IMR-90 (cell line): ENCODE measurements at regions not wholly inside any gene's neighbourhood (a gene's known extent, or its start where the extent isn't known, plus 50 kb on each side); places are given as distances from the start of the nearest gene placed in this dataset.

Source experiments
- ATAC-seq: fragments of 200-7000 bp; cut with Tn5 transposase; 2 replicates; pipeline ENCODE4 v1.9.1; 2020; ENCODE audit warnings: low read depth, mild to moderate bottlenecking, moderate library complexity
- BruUV-seq: library from RNA; stranded (reverse); fragments of 400-500 nt; replicated peaks from 2 replicates; lab custom pipeline; 2021; lab: Mats Ljungman, UMichigan
- CTCF ChIA-PET: fragments of 300-600 bp; formaldehyde crosslinking; extraction: SDS; loops from one replicate; lab custom pipeline; 2021; ENCODE audit warnings: antibody characterized with exemption; lab: Yijun Ruan, JAX
- POLR2A ChIA-PET: fragments of 300-600 bp; sonication (Branson Sonifier 250); formaldehyde crosslinking; loops from one replicate; lab custom pipeline; 2022; ENCODE audit warnings: antibody characterized with exemption; ENCODE audit not compliant: unreplicated experiment; lab: Charles Lee
- DNase-seq: peaks from one replicate; pipeline ENCODE4 v3.0.0; 2013
- H2AFZ ChIP-seq: replicated peaks from 2 replicates; pipeline ENCODE3; 2013; ENCODE audit warnings: low read length, mild to moderate bottlenecking; ENCODE audit not compliant: poor library complexity
- H2AK5ac ChIP-seq: 2 replicates; pipeline ENCODE4 v1.6.1; 2013; ENCODE audit warnings: low read depth, low read length, inconsistent platforms
- H2AK9ac ChIP-seq: replicated peaks from 2 replicates; pipeline ENCODE3; 2013; ENCODE audit warnings: mild to moderate bottlenecking, low read depth, low read length, moderate library complexity; ENCODE audit not compliant: poor library complexity
- H2BK120ac ChIP-seq: 2 replicates; pipeline ENCODE4 v1.6.1; 2013; ENCODE audit warnings: low read depth, low read length, inconsistent platforms
- H2BK15ac ChIP-seq: 3 replicates; pipeline ENCODE4 v1.6.1; 2013; ENCODE audit warnings: low read depth, low read length, inconsistent platforms
- H2BK20ac ChIP-seq: 2 replicates; pipeline ENCODE4 v1.6.1; 2013; ENCODE audit warnings: low read depth, mild to moderate bottlenecking, inconsistent platforms, low read length, moderate library complexity
- H2BK5ac ChIP-seq: 2 replicates; pipeline ENCODE4 v1.6.1; 2013; ENCODE audit warnings: mild to moderate bottlenecking, low read depth, low read length, inconsistent platforms; ENCODE audit not compliant: poor library complexity, severe bottlenecking
- H3K14ac ChIP-seq: replicated peaks from 2 replicates; pipeline ENCODE4 v1.6.1; 2013; ENCODE audit warnings: low read depth, low read length, inconsistent platforms
- H3K18ac ChIP-seq: 2 replicates; pipeline ENCODE4 v1.6.1; 2013; ENCODE audit warnings: low read depth, low read length, control low read depth
- H3K23ac ChIP-seq: 2 replicates; pipeline ENCODE4 v1.6.1; 2013; ENCODE audit warnings: low read depth, low read length, inconsistent platforms
- H3K27ac ChIP-seq: 2 replicates; pipeline ENCODE4 v1.5.1; 2013; ENCODE audit warnings: mild to moderate bottlenecking, control low read depth, low read length; ENCODE audit not compliant: insufficient read depth
- H3K27me3 ChIP-seq: 2 replicates; pipeline ENCODE4 v1.6.1; 2013; ENCODE audit warnings: low read length; ENCODE audit not compliant: control insufficient read depth, insufficient read depth
- H3K36me3 ChIP-seq: 2 replicates; pipeline ENCODE4 v1.6.1; 2013; ENCODE audit warnings: low read length, mixed read lengths; ENCODE audit not compliant: control insufficient read depth, insufficient read depth
- H3K4ac ChIP-seq: 2 replicates; pipeline ENCODE4 v1.6.1; 2013; ENCODE audit warnings: low read depth, low read length, inconsistent platforms
- H3K4me1 ChIP-seq: 2 replicates; pipeline ENCODE4 v1.6.1; 2013; ENCODE audit warnings: low read length, mixed read lengths; ENCODE audit not compliant: control insufficient read depth, insufficient read depth
- H3K4me2 ChIP-seq: 2 replicates; pipeline ENCODE4 v1.6.1; 2013; ENCODE audit warnings: low read depth, mild to moderate bottlenecking, control low read depth, low read length, moderate library complexity
- H3K4me3 ChIP-seq: 2 replicates; pipeline ENCODE4 v1.5.1; 2013; ENCODE audit warnings: low read depth, mild to moderate bottlenecking, control low read depth, low read length, moderate library complexity; ENCODE audit not compliant: insufficient read depth
- H3K56ac ChIP-seq: 2 replicates; pipeline ENCODE4 v1.6.1; 2013; ENCODE audit warnings: low read length, inconsistent platforms; ENCODE audit not compliant: insufficient read depth; ENCODE audit errors: extremely low read depth
- H3K79me1 ChIP-seq, 2 experiments: 2 replicates each; pipeline ENCODE4 v1.6.1; 2013; ENCODE audit warnings: low read length in 2 of 2, inconsistent platforms in 1 of 2, low read depth in 1 of 2
- H3K9ac ChIP-seq: 2 replicates; pipeline ENCODE4 v1.6.1; 2013; ENCODE audit warnings: low read depth, low read length, control low read depth
- H3K9me1 ChIP-seq: 2 replicates; pipeline ENCODE4 v1.6.1; 2013; ENCODE audit warnings: low read length, inconsistent platforms; ENCODE audit not compliant: insufficient read depth
- H3K9me3 ChIP-seq: 2 replicates; pipeline ENCODE4 v1.6.1; 2013; ENCODE audit warnings: low read length; ENCODE audit not compliant: control insufficient read depth, insufficient read depth
- H4K20me1 ChIP-seq: 2 replicates; pipeline ENCODE4 v1.6.1; 2013; ENCODE audit warnings: low read length, inconsistent platforms; ENCODE audit not compliant: insufficient read depth
- H4K5ac ChIP-seq: 2 replicates; pipeline ENCODE4 v1.6.1; 2013; ENCODE audit warnings: mild to moderate bottlenecking, low read depth, low read length, control low read depth
- H4K8ac ChIP-seq, 2 experiments: 2 replicates each; pipeline ENCODE4 v1.6.1; 2013; ENCODE audit warnings: low read depth in 2 of 2, low read length in 2 of 2, control low read depth in 1 of 2, inconsistent platforms in 1 of 2
- H4K91ac ChIP-seq: 2 replicates; pipeline ENCODE4 v1.6.1; 2013; ENCODE audit warnings: low read depth, low read length, inconsistent platforms; ENCODE audit not compliant: insufficient read depth
- BHLHE40 ChIP-seq: fragments of 150-350 bp; IDR thresholded peaks from 2 replicates; pipeline ENCODE4 v1.6.1; 2016; ENCODE audit warnings: mild to moderate bottlenecking, low read depth, low read length
- CHD1 ChIP-seq: IDR thresholded peaks from 2 replicates; pipeline ENCODE4 v1.6.1; 2012; ENCODE audit warnings: low read depth, low read length, improper control_type of control experiment
- CTCF ChIP-seq: conservative IDR thresholded peaks from 2 replicates; pipeline ENCODE4 v1.5.1; 2012; ENCODE audit warnings: mild to moderate bottlenecking, low read depth, low read length, improper control_type of control experiment
- ELK1 ChIP-seq: fragments of 150-350 bp; IDR thresholded peaks from 2 replicates; pipeline ENCODE4 v1.6.1; 2016; ENCODE audit warnings: low read depth, mild to moderate bottlenecking, low read length, moderate library complexity, borderline replicate concordance
- FOS ChIP-seq: fragments of 150-350 bp; IDR thresholded peaks from 2 replicates; pipeline ENCODE4 v1.6.1; 2016; ENCODE audit warnings: low read depth, low read length
- MAFK ChIP-seq: IDR thresholded peaks from 2 replicates; pipeline ENCODE4 v1.6.1; 2012; ENCODE audit warnings: low read depth, low read length, improper control_type of control experiment
- MAZ ChIP-seq: IDR thresholded peaks from 2 replicates; pipeline ENCODE4 v1.6.1; 2012; ENCODE audit warnings: low read depth, mild to moderate bottlenecking, low read length, improper control_type of control experiment, moderate library complexity, borderline replicate concordance
- MXI1 ChIP-seq: IDR thresholded peaks from 2 replicates; pipeline ENCODE4 v1.6.1; 2012; ENCODE audit warnings: low read depth, mild to moderate bottlenecking, low read length, moderate library complexity, borderline replicate concordance
- NFE2L2 ChIP-seq: fragments of 150-350 bp; IDR thresholded peaks from 2 replicates; pipeline ENCODE4 v1.6.1; 2016; ENCODE audit warnings: low read depth, mild to moderate bottlenecking, low read length
- POLR2A ChIP-seq: IDR thresholded peaks from 2 replicates; pipeline ENCODE4 v1.6.1; 2012; ENCODE audit warnings: mild to moderate bottlenecking, low read depth, low read length
- RCOR1 ChIP-seq: IDR thresholded peaks from 2 replicates; pipeline ENCODE4 v1.6.1; 2012; ENCODE audit warnings: mild to moderate bottlenecking, low read length, improper control_type of control experiment; ENCODE audit not compliant: insufficient replicate concordance
- RFX5 ChIP-seq: IDR thresholded peaks from 2 replicates; pipeline ENCODE4 v1.8.0; 2012; ENCODE audit warnings: low read depth, mild to moderate bottlenecking, low read length, moderate library complexity
- SMC3 ChIP-seq: fragments of 150-350 bp; IDR thresholded peaks from 2 replicates; pipeline ENCODE4 v1.6.1; 2016; ENCODE audit warnings: low read depth, mild to moderate bottlenecking, antibody characterized with exemption, low read length, moderate library complexity
- WGBS, 2 experiments: methylation state at CpG; one replicate each; pipeline versions ENCODE4 v1.1.5 to v1.1.7; 2013; ENCODE audit warnings: missing lambda C conversion rate in 2 of 2; ENCODE audit not compliant: insufficient read length in 1 of 2; ENCODE audit errors: extremely low coverage in 2 of 2; 5-methylcytosine and 5-hydroxymethylcytosine counted together
- dilution Hi-C: fragments of 300-500 bp; cut with HindIII; formaldehyde crosslinking; loops from one replicate; pipeline ENCODE4 v1.14.3; 2018; ENCODE audit warnings: low sequenced_read_pairs; ENCODE audit not compliant: unreplicated experiment
- in situ Hi-C: fragments of 300-500 bp; cut with MboI; formaldehyde crosslinking; loops from 3 replicates; pipeline ENCODE4 v1.14.3; 2019; ENCODE audit warnings: low sequenced_read_pairs, inconsistent platforms, mixed read lengths
- intact Hi-C: fragments of 100-400 bp; cut with micrococcal nuclease; formaldehyde crosslinking; loops from 2 replicates; pipeline ENCODE4 v1.10.0; 2022
- TF ChIP-seq, protein P1 (sequence below): fragments of 150-350 bp; IDR thresholded peaks from 2 replicates; pipeline ENCODE4 v1.6.1; 2017; ENCODE audit warnings: mild to moderate bottlenecking, antibody characterized with exemption, low read length, low read depth

DNA sequence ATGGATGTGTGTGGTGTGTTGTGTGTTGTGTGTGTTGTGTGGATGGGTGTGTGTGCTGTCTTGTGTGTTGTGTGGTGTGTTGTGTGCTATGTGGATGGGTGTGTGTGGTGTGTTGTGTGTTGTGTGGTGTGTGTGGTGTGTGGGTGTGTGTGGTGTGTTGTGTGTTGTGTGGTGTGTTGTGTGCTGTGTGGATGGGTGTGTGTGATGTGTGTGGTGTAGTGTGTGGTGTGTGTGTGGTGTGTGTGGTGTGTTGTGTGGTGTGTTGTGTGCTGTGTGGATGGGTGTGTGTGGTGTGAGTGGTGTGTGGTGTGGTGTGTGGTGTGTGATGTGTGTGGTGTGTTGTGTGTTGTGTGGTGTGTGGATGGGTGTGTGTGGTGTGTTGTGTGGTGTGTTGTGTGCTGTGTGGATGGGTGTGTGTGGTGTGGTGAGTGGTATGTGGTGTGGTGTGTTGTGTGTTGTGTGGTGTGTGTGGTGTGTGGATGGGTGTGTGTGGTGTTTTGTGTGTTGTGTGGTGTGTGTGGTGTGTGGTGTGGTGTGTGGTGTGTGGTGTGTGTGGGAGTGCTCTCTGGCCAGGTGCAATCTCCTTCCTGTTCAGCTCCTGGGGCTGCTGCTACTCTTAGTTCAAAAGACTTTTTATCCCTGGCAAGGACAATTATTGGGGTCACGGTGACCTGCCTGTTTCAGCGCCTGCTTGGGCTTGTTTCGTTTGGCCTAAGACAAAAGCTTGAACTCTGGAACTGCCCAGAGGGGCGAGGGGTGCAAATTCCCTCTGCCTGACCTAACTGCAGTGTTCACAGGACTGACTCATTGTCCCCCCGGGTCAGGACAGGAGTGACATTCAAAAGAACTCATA, 101.1 kb downstream of the UBIAD1 start:
- Histone ChIP-seq H3K4me2 (no peak overlapping the region), H2AFZ (no peak overlapping the region), H3K9me1 (0 out of 2 replicates have a peak, but pooled peaks cover 7% of the 10 kb centered on the region), H3K36me3 (no peaks in the 10 kb centered on the region), H3K18ac (no peak overlapping the region), H2BK120ac (no peak overlapping the region), H3K4ac (no peak overlapping the region), H2BK20ac (no peak overlapping the region), H3K79me1 (no peaks in the 10 kb centered on the region), H2BK15ac (no peak overlapping the region), H2AK9ac (no peak overlapping the region), H4K20me1 (peaks cover 4% of the 10 kb centered on the region; the same call in 1 of the 2 replicates), H3K56ac (no peak overlapping the region), H2BK5ac (peak overlapping the region; percentile 93), H3K9ac (no peak overlapping the region), H3K27ac (no peak overlapping the region), H4K8ac (no peak overlapping the region), H4K91ac (no peak overlapping the region), H3K4me3 (no peak overlapping the region), H3K4me1 (no peaks in the 10 kb centered on the region), H3K14ac (no peak overlapping the region), H3K27me3 (peaks cover 3% of the 10 kb centered on the region; the same call in 1 of the 2 replicates), H3K23ac (no peak overlapping the region), H2AK5ac (no peak overlapping the region; the same call in 1 of the 2 replicates), H4K5ac (no peak overlapping the region), H3K9me3 (no peaks in the 10 kb centered on the region)
- no TSS peak for BruUV-seq
- ATAC-seq (no peak), DNase-seq (no peak)
- TF ChIP-seq CTCF, result no peak
- no peak for TF ChIP-seq RFX5
- TF ChIP-seq FOS, result no peak
- TF ChIP-seq MAFK, result no peak
- no peak for TF ChIP-seq NFE2L2
- TF ChIP-seq CHD1, result no peak
- TF ChIP-seq MAZ, result no peak
- no peak for TF ChIP-seq RCOR1
- TF ChIP-seq, protein P1, sequence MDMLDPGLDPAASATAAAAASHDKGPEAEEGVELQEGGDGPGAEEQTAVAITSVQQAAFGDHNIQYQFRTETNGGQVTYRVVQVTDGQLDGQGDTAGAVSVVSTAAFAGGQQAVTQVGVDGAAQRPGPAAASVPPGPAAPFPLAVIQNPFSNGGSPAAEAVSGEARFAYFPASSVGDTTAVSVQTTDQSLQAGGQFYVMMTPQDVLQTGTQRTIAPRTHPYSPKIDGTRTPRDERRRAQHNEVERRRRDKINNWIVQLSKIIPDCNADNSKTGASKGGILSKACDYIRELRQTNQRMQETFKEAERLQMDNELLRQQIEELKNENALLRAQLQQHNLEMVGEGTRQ, result no peak
- no peak for TF ChIP-seq MXI1
- no peak for TF ChIP-seq SMC3
- no peak for TF ChIP-seq POLR2A
- no peak for TF ChIP-seq BHLHE40
- no peak for TF ChIP-seq ELK1
- intact Hi-C loops, result no loop called here
- ChIA-PET CTCF (no interaction called here), POLR2A (no interaction called here)
- WGBS, 2 experiments, result 45% methylated on average over 4 of the region's 5 CpGs; no CpG with 5 or more reads in 1 of the 2 experiments
- in situ Hi-C loops, result no loop called here
- dilution Hi-C loops, result no loop called here
